ENCODE measurements at regions not wholly inside any gene's neighbourhood (a gene's known extent, or its start where the extent isn't known, plus 50 kb on each side); places are given as distances from the start of the nearest gene placed in this dataset.

- TF ChIP-seq CTCF (IDR thresholded peaks at IDR 0.05; ENCODE audit: low read depth, low read length, poor library complexity, severe bottlenecking) (no peak), EZH2phosphoT487 (IDR thresholded peaks at IDR 0.05; ENCODE audit: borderline replicate concordance, low read length) (no peak)
Measured at GRCh38 chr12:88994971-88995370, 357.3 kb downstream of the DUSP6 start.

Data from DOHH2 (cell line).